CD14-positive monocyte (primary cell): ENCODE measurements at regions not wholly inside any gene's neighbourhood (a gene's known extent, or its start where the extent isn't known, plus 50 kb on each side); places are given as distances from the start of the nearest gene placed in this dataset.

Experiments used
- DNase-seq, 3 donors: peaks; one replicate each; pipeline ENCODE4 v3.0.0-alpha.2; 2011 to 2022
- H2AFZ ChIP-seq: 2 replicates; pipeline ENCODE4 v1.6.0; 2012; ENCODE audit warnings: mild to moderate bottlenecking, low read depth, low read length, inconsistent platforms; ENCODE audit not compliant: insufficient read depth, poor library complexity, severe bottlenecking
- H3K27ac ChIP-seq, 2 donors: 1 replicate in 1 of 2; 2 replicates in 1 of 2; pipeline ENCODE4 v1.5.1; 2012 to 2013; ENCODE audit warnings: low read length in 2 of 2, control low read depth in 1 of 2, inconsistent platforms in 1 of 2, low read depth in 1 of 2, mild to moderate bottlenecking in 1 of 2
- H3K27me3 ChIP-seq, 2 donors: one replicate each; pipeline versions ENCODE4 v1.6.0 to v1.6.1; 2011 to 2013; ENCODE audit warnings: low read length in 2 of 2; ENCODE audit not compliant: control insufficient read depth in 2 of 2, insufficient read depth in 2 of 2
- H3K36me3 ChIP-seq, 2 donors: replicated peaks in 1 of 2; 1 replicate in 1 of 2; 2 replicates in 1 of 2; pipeline versions ENCODE4 v1.5.1 to v1.6.1; 2012 to 2013; ENCODE audit warnings: low read length in 2 of 2, control low read depth in 1 of 2, inconsistent platforms in 1 of 2, mild to moderate bottlenecking in 1 of 2; ENCODE audit not compliant: insufficient read depth in 2 of 2, control insufficient read depth in 1 of 2
- H3K4me1 ChIP-seq, 2 donors: 1 replicate in 1 of 2; 2 replicates in 1 of 2; pipeline versions ENCODE4 v1.5.1 to v1.6.1; 2012 to 2013; ENCODE audit warnings: low read length in 2 of 2, control low read depth in 1 of 2, inconsistent platforms in 1 of 2, mild to moderate bottlenecking in 1 of 2, moderate library complexity in 1 of 2; ENCODE audit not compliant: insufficient read depth in 2 of 2, control insufficient read depth in 1 of 2
- H3K4me2 ChIP-seq: replicated peaks from 2 replicates; pipeline ENCODE3; 2012; ENCODE audit warnings: low read length, moderate library complexity, mild to moderate bottlenecking; ENCODE audit not compliant: poor library complexity, severe bottlenecking; ENCODE audit errors: extremely low read depth
- H3K4me3 ChIP-seq, 3 experiments: fragments of 200-600 bp in 1 of 3; sonication (generic) in 1 of 3; replicated peaks in 1 of 3; 1 replicate in 2 of 3; 2 replicates in 1 of 3; pipeline ENCODE4 v1.5.1; 2011 to 2013; ENCODE audit warnings: low read length in 3 of 3, mild to moderate bottlenecking in 3 of 3, control low read depth in 2 of 3, low read depth in 2 of 3, inconsistent platforms in 1 of 3, moderate library complexity in 1 of 3
- H3K79me2 ChIP-seq: 2 replicates; pipeline ENCODE4 v1.6.0; 2012; ENCODE audit warnings: mild to moderate bottlenecking, control low read depth, inconsistent platforms, low read length, moderate library complexity; ENCODE audit not compliant: insufficient read depth
- H3K9ac ChIP-seq: 2 replicates; pipeline ENCODE4 v1.6.0; 2017; ENCODE audit warnings: low read length, mild to moderate bottlenecking; ENCODE audit not compliant: insufficient read depth, poor library complexity, severe bottlenecking
- H3K9me3 ChIP-seq, 2 donors: replicated peaks in 1 of 2; 1 replicate in 1 of 2; 2 replicates in 1 of 2; pipeline versions ENCODE4 v1.5.1 to v1.6.1; 2012 to 2013; ENCODE audit warnings: low read length in 2 of 2, control low read depth in 1 of 2; ENCODE audit not compliant: control insufficient read depth in 1 of 2, insufficient read depth in 1 of 2
- H4K20me1 ChIP-seq: 2 replicates; pipeline ENCODE4 v1.6.0; 2012; ENCODE audit warnings: mild to moderate bottlenecking, low read length, control low read depth, moderate library complexity; ENCODE audit not compliant: insufficient read depth
- H3K27ac Mint-ChIP-seq, 7 donors: one replicate each; pipeline ENCODE4 v1.8.0; 2020; ENCODE audit warnings: mild to moderate bottlenecking in 7 of 7, mixed read lengths in 7 of 7, moderate library complexity in 6 of 7, inconsistent platforms in 2 of 7
- H3K27me3 Mint-ChIP-seq, 3 donors: one replicate each; pipeline ENCODE4 v1.8.0; 2021 to 2022; ENCODE audit warnings: low read depth in 3 of 3, mild to moderate bottlenecking in 3 of 3, mixed read lengths in 3 of 3, moderate library complexity in 3 of 3, inconsistent platforms in 1 of 3
- H3K36me3 Mint-ChIP-seq, 2 donors: one replicate each; pipeline ENCODE4 v1.8.0; 2020; ENCODE audit warnings: mixed read lengths in 2 of 2, inconsistent platforms in 1 of 2, mild to moderate bottlenecking in 1 of 2
- H3K4me1 Mint-ChIP-seq: one replicate; pipeline ENCODE4 v1.8.0; 2020; ENCODE audit warnings: mild to moderate bottlenecking, mixed read lengths
- H3K4me3 Mint-ChIP-seq, 2 donors: one replicate each; pipeline ENCODE4 v1.8.0; 2020; ENCODE audit warnings: mild to moderate bottlenecking in 2 of 2, mixed read lengths in 2 of 2, moderate library complexity in 1 of 2
- H3K9me3 Mint-ChIP-seq, 7 donors: one replicate each; pipeline ENCODE4 v1.8.0; 2020 to 2022; ENCODE audit warnings: mixed read lengths in 7 of 7, mild to moderate bottlenecking in 6 of 7, moderate library complexity in 6 of 7, inconsistent platforms in 2 of 7
- WGBS: methylation state at CpG from one replicate; pipeline ENCODE4 v1.1.5; 2013; ENCODE audit warnings: missing lambda C conversion rate; ENCODE audit not compliant: insufficient coverage; 5-methylcytosine and 5-hydroxymethylcytosine counted together
- intact Hi-C, 2 donors: fragments of 100-400 bp; cut with micrococcal nuclease; formaldehyde crosslinking; loops; one replicate each; pipeline versions ENCODE4 v1.15.0 to v1.15.1; 2023
- TF ChIP-seq, protein P1 (sequence below): fragments of 200-600 bp; IDR thresholded peaks from one replicate; pipeline ENCODE4 v1.8.0; 2022; ENCODE audit warnings: antibody characterized with exemption, mild to moderate bottlenecking

DNA sequence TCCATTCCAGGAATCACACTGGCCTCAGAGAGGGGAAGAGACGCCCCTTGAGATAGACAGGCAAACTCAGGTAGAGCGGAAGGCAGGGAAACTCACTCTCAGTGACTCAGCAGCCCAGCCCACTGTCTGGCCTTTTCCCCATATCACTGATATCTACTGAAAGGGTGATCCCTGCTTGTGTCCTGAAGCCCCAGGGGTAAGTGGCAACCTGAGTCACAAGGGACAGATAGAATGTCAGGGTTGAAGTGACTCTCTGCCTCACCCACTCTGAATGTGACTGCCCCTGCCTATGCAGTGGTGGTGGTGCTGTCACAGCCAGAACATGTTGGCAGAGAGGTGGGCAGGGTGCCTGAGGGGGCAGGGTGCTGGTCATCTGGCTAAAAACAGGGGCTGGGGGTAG is 157.5 kb upstream of the FGGY start:
- TF ChIP-seq, protein P1, sequence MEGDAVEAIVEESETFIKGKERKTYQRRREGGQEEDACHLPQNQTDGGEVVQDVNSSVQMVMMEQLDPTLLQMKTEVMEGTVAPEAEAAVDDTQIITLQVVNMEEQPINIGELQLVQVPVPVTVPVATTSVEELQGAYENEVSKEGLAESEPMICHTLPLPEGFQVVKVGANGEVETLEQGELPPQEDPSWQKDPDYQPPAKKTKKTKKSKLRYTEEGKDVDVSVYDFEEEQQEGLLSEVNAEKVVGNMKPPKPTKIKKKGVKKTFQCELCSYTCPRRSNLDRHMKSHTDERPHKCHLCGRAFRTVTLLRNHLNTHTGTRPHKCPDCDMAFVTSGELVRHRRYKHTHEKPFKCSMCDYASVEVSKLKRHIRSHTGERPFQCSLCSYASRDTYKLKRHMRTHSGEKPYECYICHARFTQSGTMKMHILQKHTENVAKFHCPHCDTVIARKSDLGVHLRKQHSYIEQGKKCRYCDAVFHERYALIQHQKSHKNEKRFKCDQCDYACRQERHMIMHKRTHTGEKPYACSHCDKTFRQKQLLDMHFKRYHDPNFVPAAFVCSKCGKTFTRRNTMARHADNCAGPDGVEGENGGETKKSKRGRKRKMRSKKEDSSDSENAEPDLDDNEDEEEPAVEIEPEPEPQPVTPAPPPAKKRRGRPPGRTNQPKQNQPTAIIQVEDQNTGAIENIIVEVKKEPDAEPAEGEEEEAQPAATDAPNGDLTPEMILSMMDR: no peak
- Histone ChIP-seq H3K9me3 (no peaks in the 10 kb centered on the region), H3K79me2 (no peaks in the 10 kb centered on the region), H3K4me2 (no peak overlapping the region), H3K36me3 (no peaks in the 10 kb centered on the region), H3K9ac (no peak overlapping the region), H3K27me3 (no peaks in the 10 kb centered on the region), H4K20me1 (no peaks in the 10 kb centered on the region), H3K4me1 (peaks cover 17 to 21% of the 10 kb centered on the region in 2 donors), H2AFZ (no peak overlapping the region), H3K4me3 (no peak overlapping the region), H3K27ac (no peak overlapping the region)
- no peaks in the 10 kb centered on the region for H3K9me3 Mint-ChIP-seq
- no peak overlapping the region for H3K4me3 Mint-ChIP-seq
- H3K27ac Mint-ChIP-seq: peak overlapping the region in 2 of 7 donors; percentile 26 to 55
- no peak for DNase-seq
- peaks cover 1 to 2% (median 2%) of the 10 kb centered on the region in 3 donors for H3K27me3 Mint-ChIP-seq
- peaks cover 35% of the 10 kb centered on the region for H3K4me1 Mint-ChIP-seq
- WGBS: no CpG with 5 or more reads among the region's 2 CpGs
- no peaks in the 10 kb centered on the region for H3K36me3 Mint-ChIP-seq
- intact Hi-C loops: no loop called here

DNA sequence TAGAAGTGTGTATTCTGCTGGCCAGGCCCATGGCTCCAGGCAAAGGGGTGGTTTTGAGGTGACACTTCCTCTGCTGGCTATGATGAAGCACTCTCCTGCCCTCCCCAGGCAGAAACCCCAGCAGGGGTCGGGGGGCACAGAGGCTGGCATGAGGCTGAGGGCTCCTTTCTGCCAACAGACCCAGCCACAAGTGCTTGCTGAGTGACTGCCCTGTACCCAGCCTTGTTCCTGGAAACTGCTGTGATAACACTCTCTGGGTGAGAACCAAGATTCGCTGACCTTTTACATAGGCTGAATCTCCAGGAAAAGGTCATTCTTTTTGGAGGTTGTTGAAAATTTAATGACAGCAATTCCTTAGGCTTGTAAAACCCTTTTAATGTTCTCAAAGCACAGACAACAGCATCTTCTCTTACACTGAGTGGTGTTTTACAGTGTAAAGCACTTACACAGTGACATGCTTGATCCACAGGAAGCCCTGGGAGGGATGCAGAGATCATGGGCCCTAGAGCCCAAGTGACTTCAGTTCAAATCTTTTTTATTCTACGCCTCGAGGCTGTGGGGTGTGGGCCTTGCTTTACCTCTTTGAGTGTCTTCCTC is 155.5 kb upstream of the FGGY start:
- H3K4me3 Mint-ChIP-seq: no peak overlapping the region
- H3K27me3 ChIP-seq: peaks cover 0 to 2% of the 10 kb centered on the region in 2 donors
- H3K27ac Mint-ChIP-seq: no peak overlapping the region
- TF ChIP-seq, protein P1: no peak
- H3K36me3 Mint-ChIP-seq: no peaks in the 10 kb centered on the region
- no peak for DNase-seq
- H3K4me2 ChIP-seq: no peak overlapping the region
- H3K36me3 ChIP-seq: no peaks in the 10 kb centered on the region
- no peak overlapping the region for H3K27ac ChIP-seq
- no peaks in the 10 kb centered on the region for H3K9me3 ChIP-seq
- no peaks in the 10 kb centered on the region for H3K9me3 Mint-ChIP-seq
- no peak overlapping the region for H3K9ac ChIP-seq
- intact Hi-C loops: loop anchor here in 1 of 2 donors (10.0 kb wide), 2 partner anchors 153 to 553 kb away; partner anchors contain the start of gene FGGY
- H3K4me1 Mint-ChIP-seq: peaks cover 39% of the 10 kb centered on the region
- no peak overlapping the region for H2AFZ ChIP-seq
- H3K27me3 Mint-ChIP-seq: peaks cover 4 to 8% (median 6%) of the 10 kb centered on the region in 3 donors
- no peaks in the 10 kb centered on the region for H4K20me1 ChIP-seq
- no peak overlapping the region for H3K4me3 ChIP-seq
- peaks cover 18 to 22% of the 10 kb centered on the region in 2 donors for H3K4me1 ChIP-seq
- no CpG with 5 or more reads among the region's 4 CpGs for WGBS
- H3K79me2 ChIP-seq: no peaks in the 10 kb centered on the region
